ENCODE measurements at regions not wholly inside any gene's neighbourhood (a gene's known extent, or its start where the extent isn't known, plus 50 kb on each side); places are given as distances from the start of the nearest gene placed in this dataset.
"Not testable (repeated sequence)": the region's sequence is repeated elsewhere in the genome, so short reads cannot be mapped to it uniquely, and the experiment has no call there.

GRCh38 chr1:191460234-191460633 lies 698.0 kb upstream of the RGS18 start:
- FAIRE-seq (no peak), DNase-seq (ENCODE audit: low spot score) (no peak)

- no peak for FAIRE-seq
- DNase-seq (ENCODE audit: low spot score), result no peak
Measured at GRCh38 chr1:191483988-191484387, 674.3 kb upstream of the RGS18 start.

- no peak for DNase-seq (ENCODE audit: low spot score)
- FAIRE-seq, result no peak
Measured at GRCh38 chr1:191490303-191490702, 668.0 kb upstream of the RGS18 start.

GRCh38 chr1:191495040-191495439 lies 663.2 kb upstream of the RGS18 start:
- no peak for FAIRE-seq
- no peak for DNase-seq (ENCODE audit: low spot score)

GRCh38 chr1:191498318-191498717 lies 659.9 kb upstream of the RGS18 start:
- FAIRE-seq (no peak), DNase-seq (ENCODE audit: low spot score) (peak; percentile 3)

GRCh38 chr1:191498825-191499224 lies 659.4 kb upstream of the RGS18 start:
- no peak for FAIRE-seq
- no peak for DNase-seq (ENCODE audit: low spot score)

GRCh38 chr1:191504999-191505398 lies 653.3 kb upstream of the RGS18 start:
- DNase-seq (ENCODE audit: low spot score) (no peak), FAIRE-seq (no peak)

- no peak for FAIRE-seq
Measured at GRCh38 chr1:191508239-191508638, 650.0 kb upstream of the RGS18 start.

GRCh38 chr1:191511480-191511879 lies 646.8 kb upstream of the RGS18 start:
- DNase-seq (ENCODE audit: low spot score); FAIRE-seq: not testable (repeated sequence)

More at GRCh38 chr1:191508239-191508638, 650.0 kb upstream of the RGS18 start:
- DNase-seq (ENCODE audit: low spot score), result no peak

GRCh38 chr1:191517826-191518225 lies 640.4 kb upstream of the RGS18 start:
- DNase-seq (ENCODE audit: low spot score) (no peak), FAIRE-seq (no peak)

- no peak for FAIRE-seq
- no peak for DNase-seq (ENCODE audit: low spot score)
Measured at GRCh38 chr1:191519519-191519918, 638.7 kb upstream of the RGS18 start.

- DNase-seq (ENCODE audit: low spot score) (no peak), FAIRE-seq (no peak)
Measured at GRCh38 chr1:191520345-191520744, 637.9 kb upstream of the RGS18 start.

- DNase-seq (ENCODE audit: low spot score); FAIRE-seq: not testable (repeated sequence)
Measured at GRCh38 chr1:191525944-191526343, 632.3 kb upstream of the RGS18 start.

- FAIRE-seq (no peak), DNase-seq (ENCODE audit: low spot score) (no peak)
Measured at GRCh38 chr1:191528275-191528674, 630.0 kb upstream of the RGS18 start.

- FAIRE-seq (no peak), DNase-seq (ENCODE audit: low spot score) (no peak)
Measured at GRCh38 chr1:191530928-191531327, 627.3 kb upstream of the RGS18 start.

GRCh38 chr1:191533254-191533653 lies 625.0 kb upstream of the RGS18 start:
- DNase-seq (ENCODE audit: low spot score) (no peak), FAIRE-seq (no peak)

GRCh38 chr1:191536791-191537429 lies 621.4 kb upstream of the RGS18 start:
- no peak for DNase-seq (ENCODE audit: low spot score)
- FAIRE-seq, result no peak

GRCh38 chr1:191541758-191542157 lies 616.5 kb upstream of the RGS18 start:
- FAIRE-seq, result no peak
- no peak for DNase-seq (ENCODE audit: low spot score)

GRCh38 chr1:191542444-191542843 lies 615.8 kb upstream of the RGS18 start:
- FAIRE-seq (no peak), DNase-seq (ENCODE audit: low spot score) (no peak)

- DNase-seq (ENCODE audit: low spot score) (no peak), FAIRE-seq (no peak)
Measured at GRCh38 chr1:191546803-191547202, 611.5 kb upstream of the RGS18 start.

GRCh38 chr1:191551019-191551418 lies 607.2 kb upstream of the RGS18 start:
- DNase-seq (ENCODE audit: low spot score) (no peak), FAIRE-seq (no peak)

- DNase-seq (ENCODE audit: low spot score) (no peak), FAIRE-seq (no peak)
Measured at GRCh38 chr1:191558379-191558778, 599.9 kb upstream of the RGS18 start.

- no peak for FAIRE-seq
- no peak for DNase-seq (ENCODE audit: low spot score)
Measured at GRCh38 chr1:191561276-191561675, 597.0 kb upstream of the RGS18 start.

- FAIRE-seq (no peak), DNase-seq (ENCODE audit: low spot score) (no peak)
Measured at GRCh38 chr1:191564275-191564674, 594.0 kb upstream of the RGS18 start.
